HG02571 (cell line): ENCODE measurements at regions not wholly inside any gene's neighbourhood (a gene's known extent, or its start where the extent isn't known, plus 50 kb on each side); places are given as distances from the start of the nearest gene placed in this dataset.
"Not testable (repeated sequence)": the region's sequence is repeated elsewhere in the genome, so short reads cannot be mapped to it uniquely, and the experiment has no call there.

ENCODE experiments used
- ATAC-seq: cut with Tn5 transposase; IDR thresholded peaks from one replicate; pipeline ENCODE4 v1.9.1; 2021; ENCODE audit warnings: mild to moderate bottlenecking, moderate library complexity; ENCODE audit not compliant: unreplicated experiment

- no peak for ATAC-seq
These were observed 480.8 kb upstream of the JARID2 start for GRCh38 chr6:14765106-14765505.

- ATAC-seq, result no peak
These were observed 480.0 kb upstream of the JARID2 start for GRCh38 chr6:14765721-14766390.

DNA sequence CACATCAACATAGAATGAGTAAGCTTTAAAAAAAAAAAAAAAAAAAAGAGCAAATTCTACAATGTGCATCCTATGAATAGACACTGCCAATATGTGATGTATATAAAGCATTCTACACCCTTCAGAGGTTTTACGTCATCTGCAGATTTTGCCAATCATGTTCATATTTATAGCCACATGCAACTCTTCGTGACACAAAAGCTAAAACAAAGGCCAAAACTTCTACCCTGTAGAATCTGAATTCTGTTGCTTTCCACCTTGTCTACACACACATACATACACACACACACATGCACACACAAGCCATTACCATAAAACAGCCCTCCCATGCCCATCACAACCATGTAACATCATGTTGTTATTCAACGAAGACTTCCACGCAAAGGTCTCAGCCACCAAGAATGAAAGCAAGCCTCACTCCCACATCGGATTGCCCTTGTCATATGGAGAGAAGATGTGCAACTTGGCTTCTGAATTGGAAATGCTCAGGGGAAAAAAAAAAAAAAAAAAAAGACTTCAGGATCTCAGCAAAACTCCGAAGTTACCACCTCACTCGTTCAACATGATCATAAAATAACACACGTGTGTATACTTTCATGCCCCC, 479.4 kb upstream of the JARID2 start:
- ATAC-seq, result no peak

DNA sequence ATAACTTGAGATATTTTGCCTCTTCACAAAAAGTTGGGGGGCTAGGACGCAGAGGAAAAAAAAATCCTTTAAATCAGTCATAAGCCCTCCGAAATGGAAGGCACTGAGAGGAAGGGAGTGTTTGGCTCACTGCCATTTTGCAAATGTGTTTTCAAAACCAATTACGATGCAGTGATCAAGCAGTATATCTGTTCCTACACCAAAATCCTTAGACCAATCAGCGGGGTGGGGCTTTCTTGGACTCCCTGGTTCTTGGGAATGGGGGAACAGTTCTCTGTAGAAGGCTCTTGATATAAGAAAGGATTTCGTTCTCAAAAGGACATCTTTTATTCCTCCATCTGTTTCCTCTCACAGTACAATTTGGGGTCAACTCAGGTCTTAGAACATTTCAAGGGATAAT, 478.6 kb upstream of the JARID2 start:
- ATAC-seq, result no peak

DNA sequence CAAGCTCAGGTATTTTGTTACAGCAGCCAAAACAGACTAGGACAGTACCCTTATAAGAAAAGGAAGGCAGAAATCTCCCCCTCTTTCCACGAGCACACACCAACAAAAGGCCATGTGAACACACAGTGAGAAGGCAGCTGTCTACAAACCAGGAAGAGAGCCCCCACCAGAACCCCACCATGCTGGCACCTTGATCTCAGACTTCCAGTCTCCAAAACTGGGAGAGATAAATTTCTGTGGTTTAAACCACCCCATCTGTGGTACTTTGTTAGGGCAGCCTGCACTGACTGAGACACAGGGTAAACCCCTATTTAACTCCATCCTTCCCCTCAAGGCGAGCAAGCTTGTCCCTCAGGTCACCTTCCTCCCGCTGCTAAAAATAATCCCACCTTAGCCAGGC, 475.8 kb upstream of the JARID2 start:
- ATAC-seq, result no peak

DNA sequence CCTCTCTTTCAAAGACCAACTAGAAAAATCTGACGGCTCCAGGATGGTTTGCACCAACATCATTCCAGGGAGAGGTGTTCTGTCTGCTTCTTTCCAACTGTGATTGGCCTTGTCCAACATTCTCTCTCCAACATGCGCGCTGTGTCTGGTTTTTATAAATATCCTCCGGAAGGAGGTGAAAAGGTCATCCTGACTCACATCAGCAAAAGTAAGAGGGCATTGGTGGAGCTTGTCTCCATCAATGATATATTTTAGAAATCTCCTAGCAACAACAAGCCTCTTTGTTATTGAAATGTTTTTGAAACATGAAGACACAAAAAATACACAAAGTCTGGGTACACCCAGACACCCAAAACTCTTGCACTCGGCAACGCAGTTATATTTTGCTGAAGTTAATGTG, 475.3 kb upstream of the JARID2 start:
- no peak for ATAC-seq

- no peak for ATAC-seq
These were observed 474.9 kb upstream of the JARID2 start for GRCh38 chr6:14771016-14771415.

DNA sequence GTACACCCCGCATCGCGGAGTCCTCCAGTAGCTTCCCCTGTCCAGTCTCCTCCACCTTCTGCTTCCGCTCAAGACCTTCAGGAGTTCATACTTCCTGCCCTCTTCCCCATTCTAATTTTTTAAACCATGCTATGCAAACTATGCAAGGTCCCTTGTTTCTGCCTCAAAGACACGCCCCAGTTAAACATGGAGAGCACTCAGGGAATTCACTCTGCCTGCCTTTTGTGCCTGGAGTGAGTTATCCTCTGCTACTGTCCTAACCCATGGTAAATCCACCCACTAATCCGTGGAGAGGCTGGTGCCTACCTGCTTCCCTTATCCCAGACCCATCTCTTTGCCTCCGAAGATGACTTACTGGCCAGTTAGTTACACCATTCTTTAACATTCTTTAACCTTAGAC, 473.7 kb upstream of the JARID2 start:
- no peak for ATAC-seq

- ATAC-seq, result no peak
These were observed 470.3 kb upstream of the JARID2 start for GRCh38 chr6:14775528-14775927.

DNA sequence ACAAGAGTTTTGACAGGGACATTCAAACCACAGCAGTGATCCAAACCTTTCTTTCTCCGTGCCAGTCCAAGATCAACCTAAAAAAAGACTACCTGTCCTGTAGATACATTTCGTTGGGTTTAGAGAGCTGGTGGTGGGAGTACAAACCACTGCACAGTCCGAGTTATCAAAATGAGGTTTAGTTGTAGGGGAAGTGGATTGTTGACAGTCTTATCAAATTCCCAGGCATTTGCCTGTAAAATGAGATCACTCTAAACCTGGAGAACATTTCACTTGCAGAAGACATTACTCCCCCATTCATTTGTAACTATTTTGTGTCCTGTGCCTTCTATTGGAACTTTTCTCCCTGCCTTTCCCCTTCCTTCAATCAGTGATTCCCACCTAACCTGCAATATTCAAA, 469.6 kb upstream of the JARID2 start:
- ATAC-seq, result no peak

GRCh38 chr6:14781772-14782525, 463.9 kb upstream of the JARID2 start:
- ATAC-seq, result no peak

GRCh38 chr6:14782921-14783464, 462.9 kb upstream of the JARID2 start:
- ATAC-seq, result not testable (repeated sequence)

GRCh38 chr6:14783594-14783993, 462.3 kb upstream of the JARID2 start:
- ATAC-seq, result no peak

DNA sequence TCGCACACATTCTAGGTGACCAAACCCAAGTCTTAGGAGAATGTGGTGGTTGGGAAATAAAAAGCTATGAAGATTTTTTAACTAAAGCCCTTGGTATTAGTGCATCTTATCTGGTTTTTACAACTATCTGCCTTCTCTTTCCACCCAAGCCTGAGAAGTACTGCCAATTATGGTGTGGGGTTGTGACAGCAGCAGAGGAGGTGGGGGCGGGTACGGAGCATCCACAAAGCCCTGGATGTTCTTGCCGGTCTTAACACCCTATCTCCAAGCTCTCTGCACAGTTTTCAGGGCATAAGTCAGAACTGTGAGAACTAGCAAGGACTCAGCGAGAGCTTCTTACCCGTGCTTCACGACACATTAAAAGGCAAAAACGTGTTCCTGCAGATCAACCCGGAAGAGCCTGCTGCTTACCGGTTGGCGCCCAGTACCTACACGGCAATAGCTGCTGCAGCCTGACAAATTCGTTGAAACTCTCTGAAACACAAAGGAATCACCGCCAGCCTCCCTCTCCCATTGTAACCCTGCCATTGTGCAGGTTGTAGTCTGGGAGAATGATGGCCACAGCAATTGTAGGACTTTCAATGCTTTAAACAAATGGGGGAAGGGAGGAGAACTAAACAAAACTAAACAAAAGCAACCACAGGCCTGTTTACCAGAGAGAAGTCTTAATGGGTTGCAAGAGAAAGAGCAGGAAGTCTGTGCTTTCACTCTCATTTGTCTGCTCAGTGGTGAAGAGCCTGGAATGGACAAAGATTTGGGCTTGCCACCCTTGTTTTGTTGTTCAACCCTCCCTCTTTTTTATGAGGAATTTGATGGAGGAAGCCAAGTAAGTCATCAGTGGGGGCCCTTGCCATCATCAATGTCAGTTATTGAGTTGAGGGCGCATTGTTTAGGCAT, 461.0 kb upstream of the JARID2 start:
- ATAC-seq, result no peak

DNA sequence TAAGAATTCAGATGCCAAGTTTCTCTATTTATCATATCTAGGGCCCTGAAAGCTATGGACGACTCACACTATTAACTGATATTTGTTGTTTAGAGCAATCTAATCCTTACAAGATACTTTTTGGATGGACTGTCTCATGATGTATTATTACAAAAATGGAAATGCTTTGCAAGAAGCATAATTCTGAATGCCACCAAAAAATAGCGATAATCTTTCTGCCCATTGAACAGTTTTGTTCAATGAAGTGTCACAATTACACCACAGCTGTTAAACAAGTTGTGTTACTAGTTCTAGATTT, 460.4 kb upstream of the JARID2 start:
- ATAC-seq, result no peak

DNA sequence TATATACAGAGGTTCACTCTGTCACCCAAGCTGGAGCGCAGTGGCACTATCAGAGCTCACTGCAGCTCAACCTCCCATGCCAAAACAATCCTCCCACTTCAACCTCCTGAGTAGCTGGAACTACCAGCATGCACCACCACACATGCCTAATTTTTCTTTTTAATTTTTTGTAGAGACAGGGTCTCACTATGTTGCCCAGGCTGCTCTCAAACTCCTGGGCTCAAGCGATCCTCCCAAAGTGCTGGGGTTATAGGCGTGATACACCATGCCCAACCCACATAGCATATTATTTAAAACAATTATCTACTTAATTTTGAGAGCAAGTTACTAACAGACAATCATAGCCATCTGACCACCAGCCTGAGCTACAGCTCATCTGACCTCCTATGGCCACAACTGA, 459.9 kb upstream of the JARID2 start:
- ATAC-seq, result no peak

- ATAC-seq, result no peak
These were observed 459.4 kb upstream of the JARID2 start for GRCh38 chr6:14786455-14786854.

GRCh38 chr6:14787250-14787649, 458.6 kb upstream of the JARID2 start:
- ATAC-seq, result no peak

DNA sequence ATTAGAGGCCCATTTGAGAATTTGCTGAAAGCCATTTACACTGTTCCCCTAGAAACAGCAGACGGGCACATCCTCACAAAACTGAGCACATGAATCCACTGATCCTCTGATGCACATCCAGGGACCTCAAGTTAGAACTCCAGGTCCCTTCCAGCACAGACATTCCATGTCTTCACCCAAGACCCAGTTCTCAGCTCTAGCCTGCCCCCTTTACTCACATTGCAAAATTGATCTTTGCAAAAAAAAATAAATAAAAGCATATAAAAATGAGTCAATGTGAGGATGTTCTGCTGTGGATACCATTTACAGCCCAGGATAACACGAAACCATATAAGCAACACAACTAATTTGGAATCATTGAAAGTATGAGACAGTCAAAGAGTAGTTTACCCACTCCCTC, 458.2 kb upstream of the JARID2 start:
- no peak for ATAC-seq

DNA sequence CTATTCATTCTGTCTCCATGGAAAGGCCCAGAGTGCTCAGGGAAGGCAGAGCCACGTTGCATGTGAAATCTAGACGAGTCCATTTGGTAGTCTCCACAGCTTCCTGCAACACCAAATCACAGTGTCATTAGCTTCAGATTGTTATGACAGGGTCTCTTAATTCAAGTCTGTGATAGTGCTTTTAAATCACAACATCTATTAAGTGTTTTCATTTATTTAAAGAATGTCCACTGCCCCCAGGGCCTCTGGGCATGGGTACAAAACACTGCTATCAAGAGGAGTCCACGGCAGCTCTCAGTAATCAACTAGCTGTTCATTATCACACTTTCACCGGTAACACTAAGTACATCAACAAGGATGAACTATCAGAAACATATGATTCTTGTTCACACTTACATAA, 455.9 kb upstream of the JARID2 start:
- ATAC-seq, result no peak

DNA sequence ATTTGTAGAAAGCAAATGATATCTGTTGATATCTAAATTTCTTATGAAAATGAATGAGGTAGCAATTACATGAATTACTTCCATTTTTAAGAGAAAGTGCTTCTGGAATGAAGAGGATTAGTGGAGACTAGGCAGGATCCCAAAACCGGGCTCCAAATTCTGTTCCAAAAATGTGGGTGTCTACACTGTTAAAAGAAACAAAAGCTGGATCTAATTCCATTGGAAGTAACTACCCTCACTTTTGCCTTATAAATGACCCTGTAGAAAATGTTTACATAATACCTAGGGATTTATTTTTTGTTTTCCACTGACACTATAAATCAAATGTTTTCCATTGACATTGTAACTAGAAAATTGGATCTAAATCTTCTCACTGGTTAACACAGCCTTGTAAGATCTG, 454.9 kb upstream of the JARID2 start:
- ATAC-seq, result no peak
